HL-60 (cell line): ENCODE measurements at regions not wholly inside any gene's neighbourhood (a gene's known extent, or its start where the extent isn't known, plus 50 kb on each side); places are given as distances from the start of the nearest gene placed in this dataset.

Experiments used
- DNase-seq, 2 experiments: peaks; one replicate each; pipeline ENCODE4 v3.0.0-alpha.2; 2010 to 2020; ENCODE audit warnings: low read depth in 1 of 2, low spot score in 1 of 2
- H3K27ac ChIP-seq: fragments of 250-450 bp; sonication (Bioruptor Pico); replicated peaks from 2 replicates; pipeline ENCODE4 v1.5.1; 2020; ENCODE audit warnings: mild to moderate bottlenecking, moderate library complexity
- H3K27me3 ChIP-seq: fragments of 250-450 bp; sonication (Bioruptor Pico); 2 replicates; pipeline ENCODE4 v1.5.1; 2021; ENCODE audit warnings: mild to moderate bottlenecking, moderate library complexity; ENCODE audit not compliant: insufficient read depth, poor library complexity, severe bottlenecking
- H3K4me3 ChIP-seq: replicated peaks from 2 replicates; pipeline ENCODE4 v1.5.1; 2011; ENCODE audit warnings: mild to moderate bottlenecking, control low read depth, low read length; ENCODE audit not compliant: insufficient read depth
- GABPA ChIP-seq: IDR thresholded peaks from 2 replicates; pipeline ENCODE4 v1.6.1; 2012; ENCODE audit warnings: low read depth
- POLR2AphosphoS5 ChIP-seq: IDR thresholded peaks from 2 replicates; pipeline ENCODE4 v1.6.1; 2012; ENCODE audit warnings: low read depth
- SPI1 ChIP-seq: IDR thresholded peaks from 2 replicates; pipeline ENCODE4 v1.6.1; 2012; ENCODE audit warnings: low read depth, mild to moderate bottlenecking, borderline replicate concordance
- TF ChIP-seq, protein P1 (sequence below): IDR thresholded peaks from one replicate; pipeline ENCODE4 v1.5.1; 2011; ENCODE audit warnings: low read length, control low read depth, inconsistent platforms; ENCODE audit not compliant: insufficient read depth
- TF ChIP-seq, protein P2 (sequence below): IDR thresholded peaks from 2 replicates; pipeline ENCODE4 v1.6.1; 2012; ENCODE audit warnings: low read depth; ENCODE audit not compliant: insufficient replicate concordance

GRCh38 chr7:67654642-67655041, 658.0 kb downstream of the TYW1 start:
- TF ChIP-seq, protein P1, sequence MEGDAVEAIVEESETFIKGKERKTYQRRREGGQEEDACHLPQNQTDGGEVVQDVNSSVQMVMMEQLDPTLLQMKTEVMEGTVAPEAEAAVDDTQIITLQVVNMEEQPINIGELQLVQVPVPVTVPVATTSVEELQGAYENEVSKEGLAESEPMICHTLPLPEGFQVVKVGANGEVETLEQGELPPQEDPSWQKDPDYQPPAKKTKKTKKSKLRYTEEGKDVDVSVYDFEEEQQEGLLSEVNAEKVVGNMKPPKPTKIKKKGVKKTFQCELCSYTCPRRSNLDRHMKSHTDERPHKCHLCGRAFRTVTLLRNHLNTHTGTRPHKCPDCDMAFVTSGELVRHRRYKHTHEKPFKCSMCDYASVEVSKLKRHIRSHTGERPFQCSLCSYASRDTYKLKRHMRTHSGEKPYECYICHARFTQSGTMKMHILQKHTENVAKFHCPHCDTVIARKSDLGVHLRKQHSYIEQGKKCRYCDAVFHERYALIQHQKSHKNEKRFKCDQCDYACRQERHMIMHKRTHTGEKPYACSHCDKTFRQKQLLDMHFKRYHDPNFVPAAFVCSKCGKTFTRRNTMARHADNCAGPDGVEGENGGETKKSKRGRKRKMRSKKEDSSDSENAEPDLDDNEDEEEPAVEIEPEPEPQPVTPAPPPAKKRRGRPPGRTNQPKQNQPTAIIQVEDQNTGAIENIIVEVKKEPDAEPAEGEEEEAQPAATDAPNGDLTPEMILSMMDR: no peak
- Histone ChIP-seq H3K27ac (no peak overlapping the region), H3K27me3 (no peaks in the 10 kb centered on the region), H3K4me3 (no peak overlapping the region)
- DNase-seq: no peak

GRCh38 chr7:67655168-67655567, 658.5 kb downstream of the TYW1 start:
- H3K27me3 ChIP-seq: no peaks in the 10 kb centered on the region
- TF ChIP-seq GABPA (no peak), POLR2AphosphoS5 (no peak), SPI1 (no peak)
- TF ChIP-seq, protein P1: no peak
- TF ChIP-seq, protein P2, sequence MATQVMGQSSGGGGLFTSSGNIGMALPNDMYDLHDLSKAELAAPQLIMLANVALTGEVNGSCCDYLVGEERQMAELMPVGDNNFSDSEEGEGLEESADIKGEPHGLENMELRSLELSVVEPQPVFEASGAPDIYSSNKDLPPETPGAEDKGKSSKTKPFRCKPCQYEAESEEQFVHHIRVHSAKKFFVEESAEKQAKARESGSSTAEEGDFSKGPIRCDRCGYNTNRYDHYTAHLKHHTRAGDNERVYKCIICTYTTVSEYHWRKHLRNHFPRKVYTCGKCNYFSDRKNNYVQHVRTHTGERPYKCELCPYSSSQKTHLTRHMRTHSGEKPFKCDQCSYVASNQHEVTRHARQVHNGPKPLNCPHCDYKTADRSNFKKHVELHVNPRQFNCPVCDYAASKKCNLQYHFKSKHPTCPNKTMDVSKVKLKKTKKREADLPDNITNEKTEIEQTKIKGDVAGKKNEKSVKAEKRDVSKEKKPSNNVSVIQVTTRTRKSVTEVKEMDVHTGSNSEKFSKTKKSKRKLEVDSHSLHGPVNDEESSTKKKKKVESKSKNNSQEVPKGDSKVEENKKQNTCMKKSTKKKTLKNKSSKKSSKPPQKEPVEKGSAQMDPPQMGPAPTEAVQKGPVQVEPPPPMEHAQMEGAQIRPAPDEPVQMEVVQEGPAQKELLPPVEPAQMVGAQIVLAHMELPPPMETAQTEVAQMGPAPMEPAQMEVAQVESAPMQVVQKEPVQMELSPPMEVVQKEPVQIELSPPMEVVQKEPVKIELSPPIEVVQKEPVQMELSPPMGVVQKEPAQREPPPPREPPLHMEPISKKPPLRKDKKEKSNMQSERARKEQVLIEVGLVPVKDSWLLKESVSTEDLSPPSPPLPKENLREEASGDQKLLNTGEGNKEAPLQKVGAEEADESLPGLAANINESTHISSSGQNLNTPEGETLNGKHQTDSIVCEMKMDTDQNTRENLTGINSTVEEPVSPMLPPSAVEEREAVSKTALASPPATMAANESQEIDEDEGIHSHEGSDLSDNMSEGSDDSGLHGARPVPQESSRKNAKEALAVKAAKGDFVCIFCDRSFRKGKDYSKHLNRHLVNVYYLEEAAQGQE: no peak
- no peak for DNase-seq
- no peak overlapping the region for H3K27ac ChIP-seq
- no peak overlapping the region for H3K4me3 ChIP-seq

- DNase-seq: no peak
- Histone ChIP-seq H3K27ac (no peak overlapping the region), H3K27me3 (no peaks in the 10 kb centered on the region), H3K4me3 (no peak overlapping the region)
- TF ChIP-seq GABPA (no peak), POLR2AphosphoS5 (no peak), SPI1 (no peak)
- TF ChIP-seq, protein P1: no peak
- TF ChIP-seq, protein P2: no peak
Observed at GRCh38 chr7:67659091-67659490, 662.5 kb downstream of the TYW1 start.

GRCh38 chr7:67662804-67663203, 666.2 kb downstream of the TYW1 start:
- TF ChIP-seq SPI1 (no peak), GABPA (no peak), POLR2AphosphoS5 (no peak)
- TF ChIP-seq, protein P1: no peak
- TF ChIP-seq, protein P2: no peak
- H3K4me3 ChIP-seq: no peak overlapping the region
- no peak overlapping the region for H3K27ac ChIP-seq
- no peak for DNase-seq
- no peaks in the 10 kb centered on the region for H3K27me3 ChIP-seq
